Keratinocyte (primary cell): ENCODE measurements at regions not wholly inside any gene's neighbourhood (a gene's known extent, or its start where the extent isn't known, plus 50 kb on each side); places are given as distances from the start of the nearest gene placed in this dataset.

Source experiments
- DNase-seq: peaks from one replicate; pipeline ENCODE4 v3.0.0-alpha.2; 2011; ENCODE audit warnings: low read depth, missing footprints, low spot score
- FAIRE-seq: peaks from 2 replicates; lab custom pipeline; 2011; peaks lifted over from hg19 to GRCh38; lab: Jason Lieb, UNC
- H2AFZ ChIP-seq: 2 replicates; pipeline ENCODE4 v1.6.0; 2012; ENCODE audit warnings: low read length, control low read depth, inconsistent platforms; ENCODE audit not compliant: control insufficient read depth
- H3K27ac ChIP-seq: 2 replicates; pipeline ENCODE4 v1.5.1; 2011; ENCODE audit warnings: low read length; ENCODE audit not compliant: control insufficient read depth, insufficient read depth
- H3K27me3 ChIP-seq: 3 replicates; pipeline ENCODE4 v1.6.0; 2011; ENCODE audit warnings: low read length; ENCODE audit not compliant: control insufficient read depth, insufficient read depth; ENCODE audit errors: extremely low read depth
- H3K36me3 ChIP-seq, 2 experiments: 2 replicates in 1 of 2; 3 replicates in 1 of 2; pipeline ENCODE4 v1.5.1; 2011; ENCODE audit warnings: low read length in 2 of 2, mild to moderate bottlenecking in 1 of 2; ENCODE audit not compliant: control insufficient read depth in 2 of 2, insufficient read depth in 2 of 2; ENCODE audit errors: extremely low read depth in 1 of 2
- H3K4me1 ChIP-seq: 3 replicates; pipeline ENCODE4 v1.5.1; 2011; ENCODE audit warnings: low read length; ENCODE audit not compliant: control insufficient read depth, insufficient read depth; ENCODE audit errors: extremely low read depth
- H3K4me2 ChIP-seq: 3 replicates; pipeline ENCODE4 v1.6.0; 2011; ENCODE audit warnings: low read depth, low read length; ENCODE audit not compliant: control insufficient read depth, insufficient read depth; ENCODE audit errors: extremely low read depth
- H3K4me3 ChIP-seq, 3 experiments: fragments of 200-600 bp in 1 of 3; sonication (generic) in 1 of 3; 2 replicates in 2 of 3; 3 replicates in 1 of 3; pipeline ENCODE4 v1.5.1; 2011 to 2016; ENCODE audit warnings: low read length in 3 of 3, mild to moderate bottlenecking in 3 of 3, control low read depth in 2 of 3, inconsistent platforms in 1 of 3, low read depth in 1 of 3, mixed read lengths in 1 of 3, mixed run types in 1 of 3, moderate library complexity in 1 of 3; ENCODE audit not compliant: control insufficient read depth in 2 of 3, insufficient read depth in 2 of 3; ENCODE audit errors: extremely low read depth in 1 of 3
- H3K79me2 ChIP-seq: 2 replicates; pipeline ENCODE4 v1.6.0; 2012; ENCODE audit warnings: low read length; ENCODE audit not compliant: control insufficient read depth, insufficient read depth
- H3K9ac ChIP-seq: 3 replicates; pipeline ENCODE4 v1.6.0; 2011; ENCODE audit warnings: low read length; ENCODE audit not compliant: control insufficient read depth, insufficient read depth; ENCODE audit errors: extremely low read depth
- H3K9me1 ChIP-seq: 3 replicates; pipeline ENCODE4 v1.6.0; 2011; ENCODE audit warnings: low read length; ENCODE audit not compliant: control insufficient read depth, insufficient read depth; ENCODE audit errors: extremely low read depth
- H3K9me3 ChIP-seq: 2 replicates; pipeline ENCODE4 v1.5.1; 2012; ENCODE audit warnings: low read depth, low read length; ENCODE audit not compliant: control insufficient read depth
- H4K20me1 ChIP-seq: 3 replicates; pipeline ENCODE4 v1.6.0; 2011; ENCODE audit warnings: low read length; ENCODE audit not compliant: control insufficient read depth, insufficient read depth; ENCODE audit errors: extremely low read depth
- CTCF ChIP-seq, 3 experiments: IDR thresholded peaks in 1 of 3; conservative IDR thresholded peaks in 1 of 3; optimal IDR thresholded peaks in 1 of 3; 2 replicates in 2 of 3; 3 replicates in 1 of 3; pipeline versions ENCODE3 to v1.5.1; 2011; ENCODE audit warnings: low read length in 3 of 3, mild to moderate bottlenecking in 3 of 3, moderate library complexity in 2 of 3, control low read depth in 1 of 3, inconsistent platforms in 1 of 3; ENCODE audit not compliant: insufficient read depth in 2 of 3; ENCODE audit errors: extremely low read depth in 1 of 3
- EZH2 ChIP-seq: IDR thresholded peaks from one replicate; pipeline ENCODE4 v1.6.1; 2012; ENCODE audit warnings: inconsistent platforms, mild to moderate bottlenecking, low read length, moderate library complexity
- dilution Hi-C: fragments of 300-500 bp; cut with MboI; formaldehyde crosslinking; loops from one replicate; pipeline ENCODE4 v1.7.0; 2020; ENCODE audit warnings: low sequenced_read_pairs; ENCODE audit not compliant: extremely low pct_ligation_motif_present

GRCh38 chr14:55782166-55782565 is 202.2 kb downstream of the KTN1 start:
- Histone ChIP-seq H3K4me2 (no peak overlapping the region), H3K4me3 (no peak overlapping the region), H3K79me2 (no peaks in the 10 kb centered on the region), H3K27me3 (no peaks in the 10 kb centered on the region), H4K20me1 (no peaks in the 10 kb centered on the region), H3K9ac (no peak overlapping the region), H3K36me3 (no peaks in the 10 kb centered on the region), H3K27ac (no peak overlapping the region), H2AFZ (no peak overlapping the region), H3K9me3 (no peaks in the 10 kb centered on the region), H3K9me1 (no peaks in the 10 kb centered on the region), H3K4me1 (peaks cover 7% of the 10 kb centered on the region)
- FAIRE-seq (no peak), DNase-seq (no peak)
- no peak for TF ChIP-seq CTCF (optimal IDR thresholded peaks at IDR 0.05 in 1 of 3, IDR thresholded peaks at IDR 0.05 in 1 of 3, conservative IDR thresholded peaks at IDR 0.05 in 1 of 3; ENCODE audit: extremely low read depth in 1 of 3, insufficient read depth in 2 of 3, low read length in 3 of 3)
- no peak for TF ChIP-seq EZH2
- dilution Hi-C loops = no loop called here

GRCh38 chr14:55789406-55789805 is 209.4 kb downstream of the KTN1 start:
- Histone ChIP-seq H3K4me2 (no peak overlapping the region), H3K4me1 (peaks cover 4% of the 10 kb centered on the region), H3K4me3 (no peak overlapping the region), H3K27me3 (no peaks in the 10 kb centered on the region), H3K27ac (no peak overlapping the region), H3K9me1 (no peaks in the 10 kb centered on the region), H4K20me1 (no peaks in the 10 kb centered on the region), H2AFZ (no peak overlapping the region), H3K79me2 (no peaks in the 10 kb centered on the region), H3K9me3 (no peaks in the 10 kb centered on the region), H3K36me3 (no peaks in the 10 kb centered on the region), H3K9ac (no peak overlapping the region)
- dilution Hi-C loops = no loop called here
- FAIRE-seq (no peak), DNase-seq (no peak)
- TF ChIP-seq CTCF (optimal IDR thresholded peaks at IDR 0.05 in 1 of 3, IDR thresholded peaks at IDR 0.05 in 1 of 3, conservative IDR thresholded peaks at IDR 0.05 in 1 of 3; ENCODE audit: extremely low read depth in 1 of 3, insufficient read depth in 2 of 3, low read length in 3 of 3) (no peak), EZH2 (no peak)
